HL-60 (cell line): ENCODE measurements at regions not wholly inside any gene's neighbourhood (a gene's known extent, or its start where the extent isn't known, plus 50 kb on each side); places are given as distances from the start of the nearest gene placed in this dataset.

Experiments used
- CTCF ChIP-seq: IDR thresholded peaks from one replicate; pipeline ENCODE4 v1.5.1; 2011; ENCODE audit warnings: low read length, control low read depth, inconsistent platforms; ENCODE audit not compliant: insufficient read depth
- GABPA ChIP-seq: IDR thresholded peaks from 2 replicates; pipeline ENCODE4 v1.6.1; 2012; ENCODE audit warnings: low read depth
- POLR2AphosphoS5 ChIP-seq: IDR thresholded peaks from 2 replicates; pipeline ENCODE4 v1.6.1; 2012; ENCODE audit warnings: low read depth
- REST ChIP-seq: IDR thresholded peaks from 2 replicates; pipeline ENCODE4 v1.6.1; 2012; ENCODE audit warnings: low read depth; ENCODE audit not compliant: insufficient replicate concordance
- SPI1 ChIP-seq: IDR thresholded peaks from 2 replicates; pipeline ENCODE4 v1.6.1; 2012; ENCODE audit warnings: low read depth, mild to moderate bottlenecking, borderline replicate concordance

GRCh38 chr7:113625494-113626102 lies 293.2 kb downstream of the PPP1R3A start:
- TF ChIP-seq CTCF (no peak), POLR2AphosphoS5 (no peak), REST (no peak), GABPA (no peak), SPI1 (no peak)
